AG04450 (cell line): ENCODE measurements at regions not wholly inside any gene's neighbourhood (a gene's known extent, or its start where the extent isn't known, plus 50 kb on each side); places are given as distances from the start of the nearest gene placed in this dataset.

Source experiments
- CTCF ChIA-PET: fragments of 300-600, 350-600 bp; formaldehyde crosslinking; extraction: SDS; loops from one replicate; lab custom pipeline; 2022; ENCODE audit warnings: antibody characterized with exemption, inconsistent platforms; lab: Charles Lee
- POLR2A ChIA-PET: fragments of 350-600 bp; formaldehyde crosslinking; extraction: SDS; loops from one replicate; lab custom pipeline; 2021; ENCODE audit warnings: antibody characterized with exemption, inconsistent platforms; lab: Yijun Ruan, JAX
- DNase-seq: peaks from one replicate; pipeline ENCODE4 v3.0.0-alpha.2; 2011; ENCODE audit warnings: low read depth, low spot score
- H3K27ac ChIP-seq: one replicate; pipeline ENCODE4 v1.5.1; 2012; ENCODE audit warnings: low read depth, low read length, control low read depth
- H3K27me3 ChIP-seq: one replicate; pipeline ENCODE4 v1.6.0; 2012; ENCODE audit warnings: low read length; ENCODE audit not compliant: control insufficient read depth, insufficient read depth
- H3K4me3 ChIP-seq: 2 replicates; pipeline ENCODE4 v1.5.1; 2011; ENCODE audit warnings: mild to moderate bottlenecking, low read depth, low read length, control low read depth
- H3K9me3 ChIP-seq: 2 replicates; pipeline ENCODE4 v1.5.1; 2012; ENCODE audit warnings: low read length; ENCODE audit not compliant: control insufficient read depth, insufficient read depth
- CTCF ChIP-seq: IDR thresholded peaks from 2 replicates; pipeline ENCODE4 v1.5.1; 2011; ENCODE audit warnings: low read depth, low read length, control low read depth, inconsistent platforms

DNA sequence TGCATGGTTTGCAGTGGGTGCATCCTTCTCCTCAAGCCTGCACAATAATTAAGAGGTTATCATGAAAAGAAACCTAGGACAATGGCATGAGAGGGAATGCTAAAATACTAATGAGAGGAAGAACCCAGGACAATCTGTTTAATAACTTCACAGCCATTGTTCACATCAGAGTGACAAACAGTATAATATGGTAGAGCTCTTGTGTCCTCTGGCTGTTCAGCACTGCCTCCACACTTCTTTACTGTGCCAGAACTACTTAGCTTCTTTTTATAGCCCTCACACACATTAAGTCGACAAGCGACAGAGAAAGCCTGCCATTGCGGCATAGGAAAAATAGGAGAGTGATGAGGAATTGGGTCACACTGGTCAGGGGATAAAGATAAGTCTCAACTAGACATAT is 65.0 kb upstream of the MEIS2 start:
- CTCF ChIA-PET: no interaction called here
- Histone ChIP-seq H3K27me3 (no peaks in the 10 kb centered on the region), H3K27ac (no peak overlapping the region), H3K9me3 (no peaks in the 10 kb centered on the region), H3K4me3 (no peak overlapping the region)
- POLR2A ChIA-PET: no interaction called here
- TF ChIP-seq CTCF: no peak
- no peak for DNase-seq

DNA sequence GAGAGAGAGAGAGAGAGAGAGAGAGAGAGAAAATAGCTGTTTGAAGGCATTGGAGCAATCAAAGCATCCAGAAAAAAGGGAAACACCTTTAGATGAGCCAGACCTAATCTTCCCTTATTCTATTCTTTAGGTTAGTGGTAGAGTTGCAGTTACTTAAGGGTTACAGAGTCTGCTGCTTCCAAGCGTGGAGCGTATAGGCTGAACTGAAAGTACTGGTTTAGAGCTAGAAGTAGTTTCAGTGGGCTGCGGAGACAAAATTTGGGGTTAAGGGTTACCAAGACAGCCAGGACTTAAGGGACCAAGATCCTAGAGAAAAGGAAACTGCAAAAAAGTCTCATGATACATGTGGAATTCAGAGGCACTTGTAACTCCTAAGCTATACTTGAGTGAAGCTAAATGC is 66.1 kb upstream of the MEIS2 start:
- ChIA-PET POLR2A (no interaction called here), CTCF (no interaction called here)
- Histone ChIP-seq H3K4me3 (no peak overlapping the region), H3K9me3 (no peaks in the 10 kb centered on the region), H3K27me3 (no peaks in the 10 kb centered on the region), H3K27ac (no peak overlapping the region)
- no peak for DNase-seq
- no peak for TF ChIP-seq CTCF

DNA sequence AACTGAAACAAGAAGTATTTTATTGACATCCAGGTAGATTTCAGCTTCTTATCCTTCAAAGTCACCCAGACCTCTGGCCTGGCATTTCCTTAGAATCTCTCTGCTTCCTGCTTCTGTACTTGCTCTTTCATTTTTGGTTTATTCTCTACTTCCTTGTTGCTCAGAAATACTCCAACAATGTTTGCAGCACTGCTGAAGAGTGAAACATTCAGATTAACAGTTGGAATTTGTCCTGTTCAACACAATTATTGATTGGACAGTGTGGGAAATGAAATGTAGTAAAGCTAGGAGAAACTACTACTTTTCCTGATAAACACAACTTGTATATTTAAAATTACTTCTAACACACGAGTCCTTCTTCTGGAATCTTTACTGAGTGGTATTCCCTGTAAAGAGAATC is 81.0 kb upstream of the MEIS2 start:
- H3K9me3 ChIP-seq: no peaks in the 10 kb centered on the region
- H3K4me3 ChIP-seq: no peak overlapping the region
- no peaks in the 10 kb centered on the region for H3K27me3 ChIP-seq
- ChIA-PET POLR2A (no interaction called here), CTCF (no interaction called here)
- DNase-seq: no peak
- no peak for TF ChIP-seq CTCF
- H3K27ac ChIP-seq: no peak overlapping the region

DNA sequence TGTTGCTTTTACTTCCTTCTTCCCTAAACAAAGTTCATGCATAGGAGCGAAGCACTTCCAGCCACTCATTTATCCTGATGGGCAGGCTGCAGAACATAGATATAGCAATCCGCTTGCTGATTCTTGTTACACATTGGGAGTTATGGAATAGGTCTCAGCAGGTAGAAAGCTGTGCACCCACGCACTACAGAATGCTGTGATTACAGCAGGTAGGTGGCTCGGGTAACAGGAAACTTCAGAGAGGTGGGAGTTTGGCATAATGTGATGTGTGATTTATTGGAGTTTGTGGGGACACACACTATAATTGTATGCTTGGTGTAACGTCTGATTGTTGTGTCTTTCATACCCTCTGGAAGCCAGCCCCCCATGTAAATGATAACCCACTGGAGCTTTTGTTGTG is 99.2 kb upstream of the MEIS2 start:
- ChIA-PET POLR2A (no interaction called here), CTCF (no interaction called here)
- H3K27ac ChIP-seq: no peak overlapping the region
- H3K9me3 ChIP-seq: no peaks in the 10 kb centered on the region
- H3K4me3 ChIP-seq: no peak overlapping the region
- H3K27me3 ChIP-seq: no peaks in the 10 kb centered on the region
- DNase-seq: no peak
- TF ChIP-seq CTCF: no peak

DNA sequence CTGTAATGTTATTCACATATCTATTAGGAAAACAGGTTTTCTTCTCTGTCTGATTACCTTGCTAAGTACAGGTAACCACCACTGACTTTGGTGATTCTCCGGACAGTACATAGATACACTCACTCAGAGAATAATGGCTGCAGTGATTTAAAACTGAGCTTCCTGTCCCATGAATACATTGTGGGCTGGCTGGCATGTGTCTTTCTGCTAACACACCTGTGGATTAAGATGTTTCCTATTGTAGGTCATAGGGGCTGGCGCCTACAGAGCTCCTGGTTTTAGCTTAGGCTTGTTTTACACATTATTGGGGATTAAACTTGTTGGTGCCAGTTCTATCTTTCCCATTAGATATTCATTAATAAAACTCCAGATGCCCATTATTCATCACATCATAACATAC is 102.7 kb upstream of the MEIS2 start:
- Histone ChIP-seq H3K27ac (no peak overlapping the region), H3K9me3 (no peaks in the 10 kb centered on the region), H3K27me3 (no peaks in the 10 kb centered on the region), H3K4me3 (no peak overlapping the region)
- ChIA-PET CTCF (no interaction called here), POLR2A (no interaction called here)
- no peak for DNase-seq
- no peak for TF ChIP-seq CTCF
